HFF-Myc (cell line): ENCODE measurements at regions not wholly inside any gene's neighbourhood (a gene's known extent, or its start where the extent isn't known, plus 50 kb on each side); places are given as distances from the start of the nearest gene placed in this dataset.
A peak's percentile ranks its signal among the peaks of the same experiment; 100 is the strongest.

Experiments used
- DNase-seq: peaks from one replicate; pipeline ENCODE4 v3.0.0-alpha.2; 2011; ENCODE audit warnings: low read depth; ENCODE audit errors: extremely low read depth
- H3K4me3 ChIP-seq: replicated peaks from 2 replicates; pipeline ENCODE4 v1.5.1; 2011; ENCODE audit warnings: low read depth, mild to moderate bottlenecking, control low read depth, low read length
- CTCF ChIP-seq: IDR thresholded peaks from 2 replicates; pipeline ENCODE4 v1.5.1; 2012; ENCODE audit warnings: mild to moderate bottlenecking, low read depth, low read length, control low read depth; ENCODE audit errors: missing control alignments

- H3K4me3 ChIP-seq, result no peak overlapping the region
These were observed 103.5 kb downstream of the SPRY4 start for GRCh38 chr5:142221091-142221860.

GRCh38 chr5:142219146-142219545, 105.7 kb downstream of the SPRY4 start:
- TF ChIP-seq CTCF, result no peak
- no peak overlapping the region for H3K4me3 ChIP-seq
- no peak for DNase-seq

More at GRCh38 chr5:142221091-142221860, 103.5 kb downstream of the SPRY4 start:
- TF ChIP-seq CTCF, result no peak
- DNase-seq, result no peak

- DNase-seq, result no peak
- no peak for TF ChIP-seq CTCF
- H3K4me3 ChIP-seq, result no peak overlapping the region
These were observed 107.9 kb downstream of the SPRY4 start for GRCh38 chr5:142216931-142217330.

GRCh38 chr5:142215915-142216681, 107.5 kb downstream of the NDFIP1 start:
- peak; percentile 93 for DNase-seq
- TF ChIP-seq CTCF, result no peak
- 0 out of 2 replicates have a peak overlapping the region, but pooled peaks have one; percentile 3 for H3K4me3 ChIP-seq

- H3K4me3 ChIP-seq, result no peak overlapping the region
- TF ChIP-seq CTCF, result no peak
- no peak for DNase-seq
These were observed 104.5 kb downstream of the NDFIP1 start for GRCh38 chr5:142213077-142213476.

- no peak for DNase-seq
- TF ChIP-seq CTCF, result no peak
- no peak overlapping the region for H3K4me3 ChIP-seq
These were observed 103.3 kb downstream of the NDFIP1 start for GRCh38 chr5:142211918-142212317.
